HG03066 (cell line): ENCODE measurements at regions not wholly inside any gene's neighbourhood (a gene's known extent, or its start where the extent isn't known, plus 50 kb on each side); places are given as distances from the start of the nearest gene placed in this dataset.
"Not testable (repeated sequence)": the region's sequence is repeated elsewhere in the genome, so short reads cannot be mapped to it uniquely, and the experiment has no call there.

Source experiments
- ATAC-seq: cut with Tn5 transposase; IDR thresholded peaks from one replicate; pipeline ENCODE4 v1.9.1; 2021; ENCODE audit warnings: low read depth; ENCODE audit not compliant: unreplicated experiment

GRCh38 chr6:4725136-4725760, 51.0 kb upstream of the CDYL start:
- ATAC-seq, result not testable (repeated sequence)

- not testable (repeated sequence) for ATAC-seq
Observed at GRCh38 chr6:4724727-4725126, 51.5 kb upstream of the CDYL start.

GRCh38 chr6:4723383-4723782, 52.8 kb upstream of the CDYL start:
- no peak for ATAC-seq

- ATAC-seq, result not testable (repeated sequence)
Observed at GRCh38 chr6:4721368-4721767, 54.8 kb upstream of the CDYL start.

- no peak for ATAC-seq
Observed at GRCh38 chr6:4719491-4719890, 56.7 kb upstream of the CDYL start.

- no peak for ATAC-seq
Observed at GRCh38 chr6:4717856-4718255, 58.3 kb upstream of the CDYL start.

- ATAC-seq, result no peak
Observed at GRCh38 chr6:4717124-4717523, 59.1 kb upstream of the CDYL start.

GRCh38 chr6:4714961-4715501, 61.2 kb upstream of the CDYL start:
- ATAC-seq, result no peak

- ATAC-seq, result no peak
Observed at GRCh38 chr6:4712291-4712690, 63.9 kb upstream of the CDYL start.

GRCh38 chr6:4707011-4707410, 69.2 kb upstream of the CDYL start:
- ATAC-seq, result no peak

GRCh38 chr6:4705809-4706208, 70.4 kb upstream of the CDYL start:
- no peak for ATAC-seq

- no peak for ATAC-seq
Observed at GRCh38 chr6:4703382-4703781, 72.8 kb upstream of the CDYL start.

GRCh38 chr6:4698901-4699659, 77.1 kb upstream of the CDYL start:
- ATAC-seq, result no peak

- no peak for ATAC-seq
Observed at GRCh38 chr6:4693173-4693970, 82.8 kb upstream of the CDYL start.

- ATAC-seq, result no peak
Observed at GRCh38 chr6:4692664-4693063, 83.5 kb upstream of the CDYL start.

GRCh38 chr6:4687989-4688947, 87.9 kb upstream of the CDYL start:
- ATAC-seq, result no peak

- no peak for ATAC-seq
Observed at GRCh38 chr6:4687656-4687988, 88.6 kb upstream of the CDYL start.

GRCh38 chr6:4682431-4683097, 93.6 kb upstream of the CDYL start:
- no peak for ATAC-seq

- no peak for ATAC-seq
Observed at GRCh38 chr6:4678506-4679300, 97.5 kb upstream of the CDYL start.
